Bronchial epithelial cell (primary cell): ENCODE measurements at regions not wholly inside any gene's neighbourhood (a gene's known extent, or its start where the extent isn't known, plus 50 kb on each side); places are given as distances from the start of the nearest gene placed in this dataset.
A peak's percentile ranks its signal among the peaks of the same experiment; 100 is the strongest.
"Not testable (repeated sequence)": the region's sequence is repeated elsewhere in the genome, so short reads cannot be mapped to it uniquely, and the experiment has no call there.

Source experiments
- DNase-seq: peaks from one replicate; pipeline ENCODE4 v3.0.0-alpha.2; 2010; ENCODE audit warnings: low read depth
- FAIRE-seq: peaks from 2 replicates; lab custom pipeline; 2011; peaks lifted over from hg19 to GRCh38; lab: Jason Lieb, UNC
- H3K27me3 ChIP-seq: 2 replicates; pipeline ENCODE4 v1.5.1; 2011; ENCODE audit warnings: low read length; ENCODE audit not compliant: control insufficient read depth, insufficient read depth
- H3K36me3 ChIP-seq: 2 replicates; pipeline ENCODE4 v1.5.1; 2011; ENCODE audit warnings: low read length; ENCODE audit not compliant: control insufficient read depth, insufficient read depth
- H3K4me3 ChIP-seq: 2 replicates; pipeline ENCODE4 v1.5.1; 2011; ENCODE audit warnings: mild to moderate bottlenecking, low read depth, low read length, control low read depth
- TF ChIP-seq, protein P1 (sequence below): IDR thresholded peaks from 2 replicates; pipeline ENCODE4 v1.5.1; 2011; ENCODE audit warnings: mild to moderate bottlenecking, moderate library complexity, low read length, control low read depth, inconsistent platforms; ENCODE audit not compliant: insufficient read depth, severe bottlenecking

DNA sequence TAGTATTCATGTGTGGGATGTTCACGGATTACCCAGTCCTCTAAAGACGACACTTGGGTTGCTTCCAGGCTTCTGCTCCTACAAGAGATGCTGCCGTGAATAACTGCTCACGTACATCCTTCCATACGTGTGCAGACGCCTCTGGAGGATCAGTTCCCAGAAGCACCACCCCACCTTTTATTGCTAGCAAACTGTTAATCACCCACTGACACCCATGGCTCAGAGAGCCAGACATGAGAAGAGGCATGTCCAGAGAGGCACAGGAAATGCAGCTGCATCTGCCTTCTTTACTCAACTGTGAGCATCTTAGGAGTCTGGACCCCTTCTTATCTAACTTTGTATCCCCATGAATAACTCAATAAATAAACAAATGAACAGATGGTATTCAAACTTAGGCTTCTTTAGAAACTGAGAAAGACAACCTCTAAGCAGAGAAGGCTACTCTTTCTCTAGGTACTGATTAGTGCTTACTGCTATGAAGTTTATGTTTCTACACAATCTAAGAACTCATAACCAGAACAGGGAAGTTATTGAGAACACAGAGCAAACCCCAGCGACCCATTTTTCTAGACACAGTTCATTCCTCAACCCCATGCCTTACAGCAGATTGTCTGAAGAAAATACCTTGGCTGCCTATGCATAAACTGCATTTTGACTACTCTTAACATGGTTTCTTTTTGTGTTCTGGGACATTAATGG, 228.7 kb upstream of the RREB1 start:
- H3K4me3 ChIP-seq: no peak overlapping the region
- no peaks in the 10 kb centered on the region for H3K36me3 ChIP-seq
- H3K27me3 ChIP-seq: no peaks in the 10 kb centered on the region
- TF ChIP-seq, protein P1, sequence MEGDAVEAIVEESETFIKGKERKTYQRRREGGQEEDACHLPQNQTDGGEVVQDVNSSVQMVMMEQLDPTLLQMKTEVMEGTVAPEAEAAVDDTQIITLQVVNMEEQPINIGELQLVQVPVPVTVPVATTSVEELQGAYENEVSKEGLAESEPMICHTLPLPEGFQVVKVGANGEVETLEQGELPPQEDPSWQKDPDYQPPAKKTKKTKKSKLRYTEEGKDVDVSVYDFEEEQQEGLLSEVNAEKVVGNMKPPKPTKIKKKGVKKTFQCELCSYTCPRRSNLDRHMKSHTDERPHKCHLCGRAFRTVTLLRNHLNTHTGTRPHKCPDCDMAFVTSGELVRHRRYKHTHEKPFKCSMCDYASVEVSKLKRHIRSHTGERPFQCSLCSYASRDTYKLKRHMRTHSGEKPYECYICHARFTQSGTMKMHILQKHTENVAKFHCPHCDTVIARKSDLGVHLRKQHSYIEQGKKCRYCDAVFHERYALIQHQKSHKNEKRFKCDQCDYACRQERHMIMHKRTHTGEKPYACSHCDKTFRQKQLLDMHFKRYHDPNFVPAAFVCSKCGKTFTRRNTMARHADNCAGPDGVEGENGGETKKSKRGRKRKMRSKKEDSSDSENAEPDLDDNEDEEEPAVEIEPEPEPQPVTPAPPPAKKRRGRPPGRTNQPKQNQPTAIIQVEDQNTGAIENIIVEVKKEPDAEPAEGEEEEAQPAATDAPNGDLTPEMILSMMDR: no peak
- no peak for FAIRE-seq
- peak; percentile 95 for DNase-seq

DNA sequence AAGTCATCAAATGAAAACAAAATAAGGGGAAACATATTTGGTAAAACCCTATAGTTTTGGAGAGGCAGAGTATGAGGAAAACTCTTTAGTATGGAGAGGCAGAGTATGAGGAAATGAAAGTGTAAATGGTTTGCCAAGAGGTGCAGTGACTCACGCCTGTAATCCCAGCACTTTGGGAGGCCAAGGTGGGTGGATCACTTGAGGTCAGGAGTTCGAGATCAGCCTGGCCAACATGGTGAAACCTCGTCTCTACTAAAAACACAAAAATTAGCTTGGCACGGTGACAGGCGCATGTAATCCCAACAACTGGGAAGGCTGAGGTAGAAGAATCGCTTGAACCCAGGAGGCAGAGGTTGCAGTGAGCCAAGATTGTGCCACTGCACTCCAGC, 228.2 kb upstream of the RREB1 start:
- FAIRE-seq, H3K27me3 ChIP-seq, H3K4me3 ChIP-seq, H3K36me3 ChIP-seq: not testable (repeated sequence)
- DNase-seq: peak; percentile 68

DNA sequence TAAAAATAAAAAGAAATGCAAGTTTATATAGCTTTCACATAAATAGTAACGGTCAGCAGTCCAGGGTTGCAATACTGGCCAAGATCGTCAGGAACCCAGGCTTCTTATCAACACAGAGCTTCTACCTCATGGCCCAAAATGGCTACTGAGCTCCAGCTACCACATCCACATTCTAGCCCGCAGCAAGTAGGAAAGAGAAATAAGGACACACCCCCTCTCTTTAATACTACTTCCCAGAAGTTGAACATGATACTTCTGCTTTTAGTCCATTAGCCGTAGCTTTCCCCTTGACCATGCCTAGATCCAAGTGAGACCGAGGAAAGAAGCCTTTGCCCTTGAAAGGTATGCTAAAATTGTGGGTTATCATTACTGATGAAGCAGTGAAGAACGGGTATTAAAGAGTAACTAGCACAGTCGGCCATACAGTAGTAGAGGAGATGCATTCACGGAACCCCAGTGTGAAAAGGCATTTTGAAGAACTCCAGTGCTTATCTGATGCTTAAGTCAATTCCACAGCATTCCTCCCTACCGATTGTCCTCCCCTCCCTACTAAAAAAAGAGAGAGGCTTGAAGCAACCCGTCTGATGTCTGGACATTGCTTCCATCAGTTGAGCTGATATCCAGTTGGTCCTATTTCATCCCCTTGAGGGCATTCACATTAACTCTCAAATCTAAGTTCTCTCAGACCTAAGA, 226.9 kb upstream of the RREB1 start:
- Histone ChIP-seq H3K36me3 (no peaks in the 10 kb centered on the region), H3K27me3 (no peaks in the 10 kb centered on the region), H3K4me3 (no peak overlapping the region)
- DNase-seq (no peak), FAIRE-seq (no peak)
- TF ChIP-seq, protein P1: no peak

DNA sequence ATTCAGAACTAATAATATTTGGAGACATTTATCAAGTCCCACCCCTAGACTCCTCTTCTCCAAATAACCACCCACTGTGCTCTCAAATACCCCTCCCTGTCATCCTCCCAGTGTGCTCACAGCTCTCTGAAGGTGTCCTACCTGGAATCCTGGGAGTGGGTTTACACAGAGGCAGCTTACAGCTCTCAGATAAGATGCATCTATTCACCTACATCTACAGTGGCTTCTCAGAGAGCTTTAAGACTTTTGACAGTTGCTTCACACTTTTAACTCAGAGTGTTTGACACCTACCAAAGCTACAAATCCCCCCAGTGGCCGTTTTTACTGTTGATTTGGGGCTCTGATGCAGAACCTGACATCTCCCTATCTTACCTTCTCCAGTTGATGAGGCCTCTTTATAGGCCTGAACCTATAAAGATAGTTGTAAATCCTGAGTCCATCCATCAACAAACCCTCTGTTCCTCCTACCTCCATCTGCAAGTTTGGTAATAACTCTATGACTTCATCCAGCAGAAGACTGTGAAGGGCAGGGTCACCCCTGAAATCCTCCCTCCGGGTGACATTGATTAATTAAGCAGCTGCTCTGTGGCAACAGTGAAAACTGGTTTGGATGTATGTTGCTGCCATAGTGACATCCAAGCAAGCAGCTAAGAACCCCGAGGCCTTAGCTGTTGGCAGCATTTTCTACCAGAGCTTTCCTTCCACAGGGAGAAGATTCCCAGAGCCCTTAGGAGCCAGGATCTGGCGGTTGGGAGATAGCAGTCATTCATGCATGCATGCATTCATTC, 226.1 kb upstream of the RREB1 start:
- no peak overlapping the region for H3K4me3 ChIP-seq
- no peaks in the 10 kb centered on the region for H3K27me3 ChIP-seq
- DNase-seq (no peak), FAIRE-seq (no peak)
- TF ChIP-seq, protein P1: no peak
- no peaks in the 10 kb centered on the region for H3K36me3 ChIP-seq

DNA sequence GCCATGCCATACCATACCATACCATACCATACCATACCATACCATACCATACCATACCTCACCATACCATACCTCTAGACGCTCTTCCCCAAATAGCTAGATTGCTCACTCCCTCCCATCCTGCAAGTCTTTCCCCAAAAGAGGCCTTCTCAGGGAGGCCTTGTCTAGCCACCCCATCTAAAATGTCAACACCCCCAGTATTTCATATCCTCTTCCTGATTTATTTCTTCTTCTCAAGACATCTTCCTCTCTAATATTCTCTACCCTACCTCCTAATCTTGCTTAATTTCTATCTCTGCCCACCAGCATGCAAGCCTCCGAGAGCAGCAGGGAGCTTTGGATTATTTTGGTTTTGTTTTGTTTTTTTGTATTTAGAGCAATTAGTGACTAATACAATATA, 225.2 kb upstream of the RREB1 start:
- Histone ChIP-seq H3K27me3 (no peaks in the 10 kb centered on the region), H3K4me3 (no peak overlapping the region), H3K36me3 (no peaks in the 10 kb centered on the region)
- DNase-seq (no peak), FAIRE-seq (no peak)
- TF ChIP-seq, protein P1: no peak

DNA sequence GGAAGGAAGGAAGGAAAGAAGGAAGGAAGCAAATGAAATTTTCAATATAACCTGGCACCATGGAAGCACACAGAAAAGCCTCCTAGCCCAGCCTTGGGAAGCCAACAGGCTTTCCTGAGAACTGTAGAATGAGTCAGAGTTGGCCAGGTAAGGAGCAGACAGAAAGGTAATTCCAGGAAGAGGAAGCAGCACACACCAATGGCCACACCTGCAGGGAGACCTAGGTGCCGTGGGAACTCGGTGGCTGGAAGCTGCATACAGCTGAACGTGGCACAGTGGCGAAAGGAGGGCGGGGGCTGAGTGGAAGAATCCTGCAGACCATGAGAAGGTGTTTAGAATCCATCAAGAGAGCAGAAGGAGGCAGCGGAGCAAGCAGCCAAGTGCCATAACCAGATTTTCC, 224.8 kb upstream of the RREB1 start:
- no peak overlapping the region for H3K4me3 ChIP-seq
- FAIRE-seq (peak; percentile 7), DNase-seq (peak; percentile 73)
- TF ChIP-seq, protein P1: no peak
- H3K36me3 ChIP-seq: no peaks in the 10 kb centered on the region
- no peaks in the 10 kb centered on the region for H3K27me3 ChIP-seq
